ENCODE measurements at regions not wholly inside any gene's neighbourhood (a gene's known extent, or its start where the extent isn't known, plus 50 kb on each side); places are given as distances from the start of the nearest gene placed in this dataset.
"Not testable (repeated sequence)": the region's sequence is repeated elsewhere in the genome, so short reads cannot be mapped to it uniquely, and the experiment has no call there.

- no peak for DNase-seq (ENCODE audit: low read depth)
- no peak overlapping the region for H3K4me3 ChIP-seq (ENCODE audit: control insufficient read depth, low read depth, low read length)
- TF ChIP-seq CTCF (IDR thresholded peaks at IDR 0.05; ENCODE audit: control insufficient read depth, insufficient read depth, low read depth, low read length, missing control alignments) = no peak
Observed at GRCh38 chr7:36062154-36062815, 90.8 kb upstream of the EEPD1 start.

- no peak for DNase-seq (ENCODE audit: low read depth)
- TF ChIP-seq CTCF (IDR thresholded peaks at IDR 0.05; ENCODE audit: control insufficient read depth, insufficient read depth, low read depth, low read length, missing control alignments) = no peak
- H3K4me3 ChIP-seq (ENCODE audit: control insufficient read depth, low read depth, low read length) = no peak overlapping the region
Observed at GRCh38 chr7:36064676-36065075, 88.4 kb upstream of the EEPD1 start.

GRCh38 chr7:36065563-36066342 lies 87.3 kb upstream of the EEPD1 start:
- not testable (repeated sequence) for DNase-seq (ENCODE audit: low read depth); H3K4me3 ChIP-seq (ENCODE audit: control insufficient read depth, low read depth, low read length)

- TF ChIP-seq CTCF (IDR thresholded peaks at IDR 0.05; ENCODE audit: control insufficient read depth, insufficient read depth, low read depth, low read length, missing control alignments) = no peak
- DNase-seq (ENCODE audit: low read depth) = no peak
- H3K4me3 ChIP-seq (ENCODE audit: control insufficient read depth, low read depth, low read length) = no peak overlapping the region
Observed at GRCh38 chr7:36066343-36066664, 86.8 kb upstream of the EEPD1 start.

GRCh38 chr7:36070230-36070629 lies 82.8 kb upstream of the EEPD1 start:
- no peak for DNase-seq (ENCODE audit: low read depth)
- H3K4me3 ChIP-seq (ENCODE audit: control insufficient read depth, low read depth, low read length) = no peak overlapping the region
- no peak for TF ChIP-seq CTCF (IDR thresholded peaks at IDR 0.05; ENCODE audit: control insufficient read depth, insufficient read depth, low read depth, low read length, missing control alignments)

GRCh38 chr7:36071605-36072004 lies 81.4 kb upstream of the EEPD1 start:
- H3K4me3 ChIP-seq (ENCODE audit: control insufficient read depth, low read depth, low read length) = no peak overlapping the region
- no peak for DNase-seq (ENCODE audit: low read depth)
- no peak for TF ChIP-seq CTCF (IDR thresholded peaks at IDR 0.05; ENCODE audit: control insufficient read depth, insufficient read depth, low read depth, low read length, missing control alignments)

- no peak for DNase-seq (ENCODE audit: low read depth)
- TF ChIP-seq CTCF (IDR thresholded peaks at IDR 0.05; ENCODE audit: control insufficient read depth, insufficient read depth, low read depth, low read length, missing control alignments) = no peak
- no peak overlapping the region for H3K4me3 ChIP-seq (ENCODE audit: control insufficient read depth, low read depth, low read length)
Observed at GRCh38 chr7:36072620-36073019, 80.4 kb upstream of the EEPD1 start.
